NOMO-1 (cell line): ENCODE measurements at regions not wholly inside any gene's neighbourhood (a gene's known extent, or its start where the extent isn't known, plus 50 kb on each side); places are given as distances from the start of the nearest gene placed in this dataset.
"Not testable (repeated sequence)": the region's sequence is repeated elsewhere in the genome, so short reads cannot be mapped to it uniquely, and the experiment has no call there.

Experiments used
- DNase-seq, 2 experiments: peaks; one replicate each; lab custom pipeline; 2025; ENCODE audit not compliant: unreplicated experiment in 2 of 2; lab: John Stamatoyannopoulos, UW

- DNase-seq = not testable (repeated sequence)
These were observed 611.5 kb downstream of the LTN1 start for GRCh38 chr21:28381000-28381745.

GRCh38 chr21:28380241-28380640, 612.4 kb downstream of the LTN1 start:
- no peak for DNase-seq

GRCh38 chr21:28378026-28378425, 614.7 kb downstream of the LTN1 start:
- DNase-seq = no peak

GRCh38 chr21:28375708-28376385, 616.8 kb downstream of the LTN1 start:
- no peak for DNase-seq

GRCh38 chr21:28374881-28375280, 617.8 kb downstream of the LTN1 start:
- no peak for DNase-seq

- DNase-seq = no peak
These were observed 621.0 kb downstream of the LTN1 start for GRCh38 chr21:28371713-28372112.

GRCh38 chr21:28359300-28359699, 633.4 kb downstream of the LTN1 start:
- DNase-seq = no peak

GRCh38 chr21:28358702-28359101, 634.0 kb downstream of the LTN1 start:
- no peak for DNase-seq

- no peak for DNase-seq
These were observed 634.5 kb downstream of the LTN1 start for GRCh38 chr21:28358170-28358569.

GRCh38 chr21:28357743-28358142, 634.9 kb downstream of the LTN1 start:
- no peak for DNase-seq

- DNase-seq = no peak
These were observed 636.3 kb downstream of the LTN1 start for GRCh38 chr21:28356422-28356821.

GRCh38 chr21:28345934-28346333, 646.7 kb downstream of the LTN1 start:
- DNase-seq = peak in 1 of 2 experiments; percentile 26

GRCh38 chr21:28344985-28345384, 647.7 kb downstream of the LTN1 start:
- DNase-seq = no peak

GRCh38 chr21:28342212-28342810, 650.4 kb downstream of the LTN1 start:
- DNase-seq = no peak

- no peak for DNase-seq
These were observed 653.3 kb downstream of the LTN1 start for GRCh38 chr21:28339403-28339802.

- DNase-seq = no peak
These were observed 653.9 kb downstream of the LTN1 start for GRCh38 chr21:28338701-28339305.

GRCh38 chr21:28337315-28337714, 655.4 kb downstream of the LTN1 start:
- DNase-seq = no peak

GRCh38 chr21:28336314-28336713, 656.4 kb downstream of the LTN1 start:
- peak; percentile 25 to 60 for DNase-seq

GRCh38 chr21:28334407-28334806, 658.3 kb downstream of the LTN1 start:
- no peak for DNase-seq

GRCh38 chr21:28333578-28334075, 659.0 kb downstream of the LTN1 start:
- no peak for DNase-seq

- DNase-seq = no peak
These were observed 659.9 kb downstream of the LTN1 start for GRCh38 chr21:28332796-28333195.
